ELF-1 (cell line): ENCODE measurements at regions not wholly inside any gene's neighbourhood (a gene's known extent, or its start where the extent isn't known, plus 50 kb on each side); places are given as distances from the start of the nearest gene placed in this dataset.

ENCODE experiments used
- DNase-seq: peaks from one replicate; pipeline ENCODE4 v3.0.0-alpha.2; 2016; ENCODE audit warnings: low read depth, low spot score

DNA sequence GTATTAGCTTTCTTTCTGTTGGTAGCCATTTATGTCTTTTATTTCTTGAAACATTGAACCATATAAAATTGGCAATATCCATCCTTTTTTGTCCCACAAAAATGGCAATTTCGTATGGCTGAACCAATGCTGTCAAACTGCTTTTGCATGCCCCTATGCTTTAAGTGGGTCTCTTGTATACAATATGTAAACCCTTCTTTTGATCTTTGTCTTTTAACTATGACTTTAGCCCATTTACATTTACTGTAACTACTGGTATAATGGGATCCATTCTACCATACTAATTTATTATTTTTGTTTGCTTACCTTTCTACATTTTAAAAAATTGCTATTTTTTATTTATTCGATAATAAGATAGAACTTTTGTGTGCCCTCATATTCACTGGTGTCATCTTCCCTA, 93.4 kb downstream of the TENT4A start:
- DNase-seq = no peak

DNA sequence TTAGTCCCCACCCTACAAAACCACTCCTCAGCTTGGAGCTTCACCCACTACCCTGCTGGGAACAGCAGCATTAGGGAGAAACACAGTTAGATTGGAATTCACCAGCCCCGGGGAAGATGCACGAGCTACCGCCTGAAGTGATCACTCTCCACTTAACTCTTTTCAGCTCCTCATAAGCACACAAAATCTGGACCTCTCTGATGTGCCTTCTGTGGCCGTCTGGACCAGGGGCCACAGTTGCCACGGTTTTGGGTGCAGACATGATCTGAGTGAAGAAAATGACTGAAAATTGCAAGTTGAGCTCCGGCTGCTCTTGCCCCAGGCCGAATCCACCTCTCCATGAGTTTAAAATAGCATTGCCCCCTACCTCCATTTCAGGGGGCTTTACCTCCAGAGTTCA, 95.2 kb downstream of the TENT4A start:
- DNase-seq = no peak

DNA sequence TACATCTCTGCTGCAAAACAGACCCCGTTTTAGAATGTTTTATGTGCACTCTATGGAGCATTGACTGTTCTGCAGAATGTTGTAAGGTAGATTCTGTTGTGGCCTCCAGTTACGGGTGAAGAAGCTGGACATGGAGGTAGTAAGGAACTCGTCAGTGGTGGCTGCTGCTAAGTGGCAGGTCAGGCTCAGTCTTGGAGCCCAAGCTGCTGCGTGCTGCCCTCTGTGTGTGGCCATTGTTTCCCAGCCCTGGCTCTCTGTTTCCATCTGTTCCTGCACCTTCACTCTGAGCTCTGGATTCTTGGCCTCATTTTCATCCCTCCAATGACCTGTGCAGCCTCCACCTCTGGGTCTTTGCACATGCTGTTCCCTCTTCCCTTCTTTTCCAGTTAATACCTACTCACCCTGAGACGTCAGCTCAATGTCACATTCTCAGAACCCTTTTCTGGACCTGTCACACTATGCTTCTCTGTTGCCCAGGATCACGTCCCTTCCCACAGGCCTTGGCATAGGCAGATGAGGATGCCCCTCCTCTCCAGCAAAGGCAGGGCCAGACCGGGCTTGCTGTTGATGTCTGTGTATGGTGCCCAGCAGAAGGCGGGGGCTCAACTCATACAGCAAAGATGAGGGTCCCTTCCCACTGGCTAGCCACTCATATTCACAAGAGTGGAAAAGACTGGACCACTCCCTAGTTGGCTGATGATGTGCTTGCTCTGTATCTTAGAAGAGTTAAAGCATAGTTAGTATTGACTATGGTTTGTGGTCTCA, 97.6 kb downstream of the TENT4A start:
- DNase-seq = no peak

DNA sequence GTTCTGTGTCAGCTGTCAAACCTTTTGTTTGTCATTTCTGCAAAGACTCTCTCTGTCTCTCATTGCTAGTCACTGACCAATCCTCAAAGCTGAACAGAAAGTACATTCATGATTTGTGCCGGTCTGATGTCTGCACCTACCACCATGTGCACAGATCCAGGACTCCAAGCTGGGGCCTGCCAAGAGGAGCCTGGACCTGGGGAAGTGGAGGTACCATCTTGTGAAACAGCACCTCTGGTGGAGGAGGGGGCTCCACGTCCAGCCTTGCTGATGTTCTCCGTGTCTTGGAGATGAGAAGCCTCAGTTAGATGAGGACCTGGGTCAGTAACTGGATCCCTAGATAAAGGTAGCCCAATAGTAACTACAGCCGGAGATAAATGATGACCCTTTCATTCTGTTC, 98.9 kb downstream of the TENT4A start:
- DNase-seq = no peak

DNA sequence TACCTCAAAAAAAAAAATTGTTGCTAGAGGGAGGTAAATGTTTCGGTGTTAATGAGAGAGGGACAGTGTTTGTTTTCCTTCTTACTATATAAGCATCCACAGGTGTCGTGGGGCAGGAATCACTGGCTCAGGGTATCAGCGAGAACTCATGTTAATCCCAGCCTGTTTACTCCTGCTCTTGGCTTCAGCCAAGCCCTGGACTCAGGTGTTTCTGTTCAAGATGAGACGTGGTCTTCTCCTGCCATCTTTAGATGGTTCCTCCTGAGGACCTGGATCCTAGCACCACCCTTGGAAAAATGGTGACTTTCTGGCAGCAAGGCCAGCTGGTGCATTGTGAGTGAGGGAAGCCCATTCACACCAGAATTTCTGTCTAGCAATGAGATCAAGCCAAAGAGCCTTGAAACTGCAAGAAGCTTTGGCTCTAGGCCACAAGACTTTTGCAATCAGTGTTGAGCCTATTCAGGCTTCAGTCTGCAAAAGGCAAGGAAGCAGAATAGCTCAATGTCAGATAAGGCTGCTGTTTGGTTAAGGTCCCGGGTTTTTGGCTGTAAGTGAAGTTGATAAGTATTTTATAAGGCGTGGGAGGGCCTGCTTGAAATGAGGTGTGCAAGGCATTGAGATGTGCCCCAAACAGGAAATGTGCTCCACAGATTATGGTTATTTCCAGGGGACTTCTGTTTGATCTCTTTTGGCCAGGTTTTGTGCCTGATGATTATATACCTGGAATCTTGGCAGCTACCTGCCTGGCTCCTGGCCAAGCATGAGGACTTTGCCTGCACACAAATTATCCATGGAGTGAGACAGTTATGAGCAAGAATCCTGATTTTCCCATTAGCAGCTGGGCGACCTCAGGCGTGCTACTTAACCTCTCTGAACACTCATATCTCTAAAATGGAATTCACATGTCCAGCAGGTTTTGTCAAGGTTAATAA, 99.8 kb downstream of the TENT4A start:
- DNase-seq = no peak

DNA sequence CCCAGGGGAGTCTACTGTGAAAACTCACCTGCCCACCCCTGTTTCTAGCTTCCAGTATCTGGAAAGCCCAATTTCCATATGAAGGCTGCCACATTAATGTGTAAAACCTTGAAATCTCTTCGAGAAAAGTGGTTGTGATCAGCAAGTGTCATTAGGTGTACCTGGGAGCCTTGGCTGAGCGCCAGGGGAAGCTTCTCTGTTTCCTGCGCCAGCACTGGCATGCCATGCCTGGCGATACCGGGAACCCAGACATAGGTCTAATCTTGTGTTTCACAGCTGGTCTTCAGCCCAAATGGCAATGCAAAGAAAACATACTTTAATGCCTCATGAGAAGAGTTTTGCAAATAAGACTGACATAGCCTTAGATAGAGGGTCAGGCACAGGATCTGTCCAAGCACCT, 101.6 kb downstream of the TENT4A start:
- no peak for DNase-seq

DNA sequence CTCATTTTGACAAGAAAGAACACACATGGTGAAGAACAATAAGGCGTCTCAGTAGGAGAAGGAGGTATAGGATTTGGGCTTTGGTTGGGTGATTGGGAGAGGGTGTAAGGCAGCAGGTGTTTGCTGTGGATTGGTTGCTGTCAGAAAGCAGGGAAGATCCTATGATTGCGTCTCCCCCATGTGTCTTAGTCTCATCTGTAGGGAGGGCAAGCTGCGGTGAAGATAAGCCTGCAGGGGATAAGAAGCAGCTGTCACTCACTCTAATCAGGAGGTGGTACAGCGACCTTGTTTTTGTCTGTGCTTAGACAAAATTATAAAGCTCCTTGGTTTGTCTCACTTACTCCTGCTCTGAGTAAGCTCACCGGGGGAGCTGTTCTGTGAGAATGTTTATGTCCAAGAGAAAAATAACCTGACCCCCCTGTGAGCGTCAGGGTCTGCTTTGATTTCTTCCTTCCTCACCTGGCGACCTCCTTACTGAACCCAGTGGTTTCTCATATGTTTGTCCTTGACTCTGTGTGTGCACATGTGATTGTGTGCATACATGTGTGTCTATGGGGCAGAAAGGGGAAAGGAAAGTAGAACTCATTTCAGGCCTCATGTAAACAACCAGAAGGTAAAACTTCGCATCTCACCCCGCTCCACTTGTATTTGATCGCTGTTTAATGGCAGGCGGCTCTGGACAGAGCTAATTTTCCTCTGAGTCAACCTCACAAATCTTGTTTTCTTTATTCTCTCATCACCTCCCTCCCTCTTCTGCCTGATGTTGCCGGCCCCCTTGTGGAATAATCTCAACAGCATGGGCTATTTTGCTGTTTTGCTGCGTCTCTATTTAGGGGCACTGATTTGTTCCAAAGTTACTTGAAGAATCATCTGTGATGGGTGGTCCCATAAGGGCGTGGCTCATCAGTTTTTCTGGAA, 105.6 kb downstream of the TENT4A start:
- DNase-seq = no peak

DNA sequence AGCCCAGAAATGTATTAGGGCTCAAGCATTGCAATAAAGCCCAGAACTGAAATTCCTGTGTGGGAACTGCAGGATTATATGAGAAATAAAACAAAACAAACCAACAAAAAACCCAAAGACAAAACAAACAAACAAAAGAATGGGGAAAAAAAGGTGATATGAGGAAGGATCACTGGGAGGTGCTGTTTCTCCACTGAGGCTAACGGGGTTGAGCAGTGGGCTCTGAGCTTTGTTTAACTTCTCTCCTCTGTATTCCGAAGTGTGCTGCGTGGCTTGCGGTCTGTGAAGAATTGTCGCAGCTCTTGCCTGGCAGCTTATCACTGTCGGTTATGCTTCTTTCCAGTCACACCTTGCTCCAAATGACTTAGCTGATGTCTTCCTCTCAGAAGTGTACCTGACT, 106.3 kb downstream of the TENT4A start:
- peak; percentile 9 for DNase-seq

DNA sequence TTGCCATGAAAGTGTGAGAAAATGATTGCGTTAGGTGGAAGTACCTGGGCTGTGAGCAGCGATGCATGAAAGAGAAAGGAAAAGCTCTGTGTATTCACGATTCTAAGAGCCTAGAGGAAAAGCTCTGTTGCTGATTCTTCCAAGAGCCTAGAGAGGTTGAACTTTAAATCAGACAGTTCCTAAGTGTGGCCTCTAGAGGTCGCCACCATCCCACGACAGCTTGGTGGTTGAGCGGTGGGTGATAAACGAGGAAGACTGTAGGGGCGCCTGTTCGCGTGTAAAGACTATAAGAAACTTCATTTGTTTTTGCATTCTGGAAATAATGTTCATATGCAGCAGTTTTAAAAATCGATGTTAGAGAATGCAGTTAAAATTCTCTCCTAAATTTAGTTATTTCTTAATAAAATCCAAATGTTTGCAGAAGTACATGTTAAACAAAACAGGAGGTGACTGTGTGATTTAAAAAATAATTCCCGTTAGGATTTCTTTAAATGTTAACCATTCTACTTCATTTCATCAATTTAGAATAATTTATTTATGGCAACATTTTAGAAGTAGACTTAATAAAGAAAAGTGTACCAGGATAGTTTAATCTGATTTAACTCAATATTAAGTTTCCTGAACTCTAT, 107.7 kb downstream of the TENT4A start:
- peak; percentile 79 for DNase-seq

DNA sequence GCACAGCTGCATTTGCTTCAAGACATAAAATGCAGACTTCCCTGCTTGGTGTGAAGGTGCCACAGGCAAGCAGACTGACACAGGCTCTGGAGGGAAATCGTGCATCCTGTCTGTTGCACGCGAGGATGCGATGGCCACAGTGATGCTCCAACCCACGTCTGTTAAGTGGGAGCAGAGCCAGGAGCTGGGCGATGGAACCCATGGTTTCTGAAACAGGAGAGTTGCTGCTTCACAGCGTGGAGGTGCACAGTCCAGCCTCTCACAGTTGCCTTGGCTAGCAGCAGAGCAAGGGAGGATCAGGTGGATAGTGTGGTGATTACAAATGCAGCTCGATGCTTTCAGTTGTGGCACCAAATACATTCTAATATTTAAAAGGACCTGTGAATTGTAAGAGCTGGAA, 108.8 kb downstream of the TENT4A start:
- no peak for DNase-seq

DNA sequence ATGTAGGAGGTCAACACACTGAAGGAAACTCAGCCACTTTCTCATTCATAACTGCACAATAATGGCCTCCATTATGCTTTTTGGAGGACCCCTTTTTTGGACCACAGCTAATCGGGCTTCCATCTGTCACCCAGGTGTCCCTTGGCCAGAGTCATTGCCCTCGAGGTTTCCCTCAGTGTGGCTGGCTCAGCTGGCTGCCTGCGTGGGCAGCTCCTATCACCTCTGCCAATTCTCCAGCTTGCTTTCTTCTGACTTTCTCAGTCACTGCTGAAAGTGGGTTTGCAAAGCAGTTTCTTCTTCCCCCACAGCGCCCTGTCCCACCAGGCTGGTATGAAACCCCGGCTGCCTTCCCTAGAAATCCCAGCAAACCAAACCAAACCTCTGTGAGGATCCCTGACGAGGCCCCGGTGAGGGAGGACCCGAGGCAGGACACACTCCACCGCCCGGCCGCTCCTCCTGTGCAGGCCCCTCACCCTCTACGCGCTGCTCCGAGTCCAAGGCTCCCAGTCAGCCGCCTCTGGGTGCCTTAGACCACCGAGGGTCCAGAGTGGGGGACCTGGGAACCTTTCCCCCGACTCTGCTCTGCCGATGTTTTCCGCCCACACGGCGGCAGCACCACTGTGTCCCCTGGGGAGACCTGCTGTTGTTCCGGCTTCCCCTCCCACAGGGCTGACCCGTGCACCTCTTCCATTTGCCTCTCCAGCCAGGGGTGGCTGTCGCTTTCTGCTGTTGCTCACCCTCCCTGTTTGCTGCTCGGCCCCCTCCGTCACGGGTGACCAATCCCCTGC, 109.5 kb downstream of the TENT4A start:
- DNase-seq = no peak

DNA sequence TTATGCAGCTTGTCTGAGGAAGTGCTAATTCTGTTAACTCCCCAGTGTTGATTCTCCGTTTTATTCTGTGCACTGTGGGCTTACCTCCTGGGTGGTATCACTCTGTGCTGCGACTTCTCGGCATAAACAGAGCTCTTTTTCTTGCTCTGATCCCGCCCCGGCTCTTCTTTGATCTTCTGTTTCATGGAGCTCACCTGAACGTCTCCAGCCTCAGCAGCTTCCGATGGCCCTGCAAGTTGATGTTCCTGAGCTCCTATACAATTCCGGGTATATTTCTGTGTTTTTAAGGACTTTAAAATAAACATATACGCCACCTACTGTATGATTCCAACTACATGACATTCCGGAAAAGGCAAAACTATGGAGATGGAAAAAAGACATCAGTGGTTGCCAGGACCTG, 110.8 kb downstream of the TENT4A start:
- DNase-seq = no peak

DNA sequence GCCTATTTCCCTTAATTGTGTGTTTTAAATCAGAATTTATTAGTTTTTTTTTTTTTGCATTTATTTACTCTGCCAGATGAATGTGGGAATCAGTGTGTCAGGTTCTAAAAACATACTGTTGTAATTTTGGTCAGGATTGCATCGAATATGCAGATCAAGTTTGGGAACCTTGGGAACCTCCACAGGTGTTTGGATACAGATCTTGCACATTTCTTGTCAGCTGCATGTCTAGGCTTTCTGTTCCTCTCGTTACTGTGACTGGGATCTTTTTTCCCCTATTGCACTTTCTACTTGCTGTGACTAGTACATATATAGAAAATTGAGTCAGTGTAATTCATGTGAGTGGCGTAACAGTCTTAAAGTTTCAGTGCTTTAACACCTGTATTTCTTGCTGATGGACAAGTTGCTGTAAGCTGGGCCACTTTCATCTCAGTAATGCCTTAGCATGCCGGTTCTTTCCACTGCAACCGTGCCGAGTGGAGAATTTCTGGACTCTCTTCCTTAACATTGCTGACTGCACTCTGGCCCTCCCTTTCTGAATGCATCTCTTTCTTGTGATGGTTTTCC, 112.5 kb downstream of the TENT4A start:
- DNase-seq = no peak

DNA sequence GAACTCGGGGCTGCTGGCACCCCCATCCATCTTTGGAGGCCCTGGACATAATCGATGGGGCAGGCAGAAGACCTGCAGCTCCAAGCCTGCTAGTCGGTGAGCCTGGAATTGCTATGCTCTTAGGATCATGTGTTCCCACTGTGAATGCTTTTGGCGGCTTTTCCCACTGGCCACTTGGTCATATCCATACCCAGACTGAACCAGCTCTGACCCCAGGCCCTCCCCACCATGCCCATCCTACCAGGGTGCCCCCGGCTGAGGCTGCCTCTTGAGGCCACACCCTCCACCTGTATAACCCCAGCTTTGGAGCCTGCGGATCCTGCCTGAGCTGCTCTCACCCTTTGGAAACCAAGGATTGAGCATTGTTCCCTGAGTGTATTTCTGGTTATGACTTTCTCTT, 113.5 kb downstream of the TENT4A start:
- DNase-seq = no peak

DNA sequence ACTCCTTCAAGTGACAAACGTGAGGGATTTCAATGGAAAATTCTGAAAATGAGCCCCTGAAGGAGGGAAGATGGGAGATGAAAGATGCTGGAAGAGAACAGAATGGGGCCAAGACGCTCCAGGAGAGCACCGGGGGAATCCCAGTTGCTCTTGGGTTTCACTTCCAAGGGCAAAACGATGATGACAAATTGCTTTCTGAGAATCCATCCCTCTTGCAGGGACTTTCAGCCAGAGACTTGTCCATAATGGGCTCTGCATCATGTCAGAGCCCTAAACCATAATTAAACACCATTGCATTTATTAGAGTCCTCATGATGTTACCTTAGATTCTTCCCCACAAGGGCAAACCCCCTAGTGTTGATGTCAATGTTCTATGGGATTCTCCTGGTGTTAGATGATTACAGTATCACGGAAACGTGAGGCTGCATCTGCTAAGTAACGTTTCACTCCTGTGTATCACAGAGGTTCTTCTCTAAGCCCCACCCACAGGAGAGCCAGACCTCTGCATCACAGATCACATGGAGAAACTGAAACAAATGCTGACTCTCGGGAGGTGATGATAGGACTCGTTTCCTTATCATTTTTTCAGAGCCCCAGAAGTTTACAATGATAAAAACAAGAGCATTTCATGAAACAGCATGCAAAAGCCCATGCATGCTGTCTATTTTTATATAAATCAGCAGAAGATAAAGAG, 114.4 kb downstream of the TENT4A start:
- no peak for DNase-seq

DNA sequence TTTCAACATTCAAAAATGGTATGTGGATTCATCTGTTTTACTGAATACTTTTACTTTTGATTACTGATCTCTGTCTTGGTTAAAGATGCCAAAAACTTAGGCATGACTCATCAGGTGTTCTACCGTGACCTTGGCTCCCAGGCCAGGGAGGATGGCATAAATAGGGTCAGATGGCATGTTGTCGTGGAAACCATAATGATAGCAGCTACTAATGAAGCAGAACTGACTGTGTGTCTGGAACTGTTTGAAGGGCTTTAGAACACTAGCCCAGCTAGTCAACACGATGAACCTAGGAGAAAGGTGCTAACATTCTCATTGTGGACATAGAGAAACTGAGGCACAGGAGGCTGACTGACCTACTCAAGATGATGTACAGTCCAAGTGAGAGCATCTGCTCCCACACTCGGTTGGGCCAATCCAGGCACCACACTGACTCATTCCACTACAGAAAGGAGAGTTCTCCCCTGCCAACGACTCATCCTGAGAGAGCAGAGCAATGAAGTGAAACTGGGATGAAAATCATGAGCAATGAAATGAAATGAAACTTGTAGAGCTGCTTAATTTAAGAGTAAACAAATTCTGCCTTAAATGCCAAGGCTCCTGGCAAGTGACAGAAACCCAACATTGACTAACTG, 116.0 kb downstream of the TENT4A start:
- no peak for DNase-seq

DNA sequence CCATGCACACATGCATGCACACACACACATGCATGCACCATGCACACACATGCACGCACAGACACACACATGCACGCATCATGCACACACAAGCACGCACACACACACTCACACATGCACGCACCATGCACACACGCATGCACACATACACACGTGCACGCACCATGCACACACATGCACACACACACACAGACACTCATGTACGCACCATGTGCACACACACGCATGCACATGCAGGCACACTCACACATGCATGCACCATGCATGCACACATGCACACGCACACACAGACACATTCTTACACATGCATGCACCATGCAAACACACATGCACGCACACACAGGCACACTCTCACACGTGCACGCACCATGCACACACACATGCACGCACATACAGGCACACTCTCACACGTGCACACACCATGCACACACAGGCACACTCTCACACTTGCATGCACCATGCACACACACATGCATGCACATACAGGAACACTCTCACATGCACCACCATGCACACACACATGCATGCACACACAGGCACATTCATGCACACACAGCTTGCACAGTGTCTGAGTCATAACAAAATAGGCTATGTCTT, 117.5 kb downstream of the TENT4A start:
- DNase-seq = no peak
